HG03175 (cell line): ENCODE measurements at regions not wholly inside any gene's neighbourhood (a gene's known extent, or its start where the extent isn't known, plus 50 kb on each side); places are given as distances from the start of the nearest gene placed in this dataset.

Experiments
- ATAC-seq: cut with Tn5 transposase; IDR thresholded peaks from one replicate; pipeline ENCODE4 v1.9.1; 2021; ENCODE audit warnings: mild to moderate bottlenecking, moderate library complexity; ENCODE audit not compliant: unreplicated experiment

GRCh38 chr1:187413405-187414169, 584.8 kb downstream of the PLA2G4A start:
- ATAC-seq, result no peak

- no peak for ATAC-seq
These were observed 586.3 kb downstream of the PLA2G4A start for GRCh38 chr1:187415065-187415464.

GRCh38 chr1:187417520-187417919, 588.8 kb downstream of the PLA2G4A start:
- ATAC-seq, result no peak

GRCh38 chr1:187433598-187433997, 604.8 kb downstream of the PLA2G4A start:
- ATAC-seq, result no peak

GRCh38 chr1:187442603-187443002, 613.9 kb downstream of the PLA2G4A start:
- ATAC-seq, result no peak

- no peak for ATAC-seq
These were observed 615.2 kb downstream of the PLA2G4A start for GRCh38 chr1:187443939-187444338.

GRCh38 chr1:187445066-187445465, 616.3 kb downstream of the PLA2G4A start:
- ATAC-seq, result no peak

GRCh38 chr1:187451238-187451637, 622.5 kb downstream of the PLA2G4A start:
- no peak for ATAC-seq

- no peak for ATAC-seq
These were observed 625.3 kb downstream of the PLA2G4A start for GRCh38 chr1:187454010-187454409.

GRCh38 chr1:187456446-187456845, 627.7 kb downstream of the PLA2G4A start:
- ATAC-seq, result no peak

GRCh38 chr1:187460093-187460492, 631.3 kb downstream of the PLA2G4A start:
- no peak for ATAC-seq

GRCh38 chr1:187464320-187464719, 635.6 kb downstream of the PLA2G4A start:
- no peak for ATAC-seq

GRCh38 chr1:187465441-187465840, 636.7 kb downstream of the PLA2G4A start:
- no peak for ATAC-seq

GRCh38 chr1:187469836-187470235, 641.1 kb downstream of the PLA2G4A start:
- no peak for ATAC-seq

GRCh38 chr1:187471555-187471954, 642.8 kb downstream of the PLA2G4A start:
- ATAC-seq, result no peak

- no peak for ATAC-seq
These were observed 645.6 kb downstream of the PLA2G4A start for GRCh38 chr1:187474336-187474735.

- ATAC-seq, result no peak
These were observed 647.9 kb downstream of the PLA2G4A start for GRCh38 chr1:187476671-187477070.

GRCh38 chr1:187477103-187477502, 648.4 kb downstream of the PLA2G4A start:
- no peak for ATAC-seq

- ATAC-seq, result no peak
These were observed 648.8 kb downstream of the PLA2G4A start for GRCh38 chr1:187477535-187477934.

- ATAC-seq, result no peak
These were observed 652.9 kb downstream of the PLA2G4A start for GRCh38 chr1:187481581-187482148.

GRCh38 chr1:187490266-187490665, 661.5 kb downstream of the PLA2G4A start:
- ATAC-seq, result no peak

GRCh38 chr1:187491082-187491720, 662.5 kb downstream of the PLA2G4A start:
- no peak for ATAC-seq
